ENCODE measurements at regions not wholly inside any gene's neighbourhood (a gene's known extent, or its start where the extent isn't known, plus 50 kb on each side); places are given as distances from the start of the nearest gene placed in this dataset.

DNA sequence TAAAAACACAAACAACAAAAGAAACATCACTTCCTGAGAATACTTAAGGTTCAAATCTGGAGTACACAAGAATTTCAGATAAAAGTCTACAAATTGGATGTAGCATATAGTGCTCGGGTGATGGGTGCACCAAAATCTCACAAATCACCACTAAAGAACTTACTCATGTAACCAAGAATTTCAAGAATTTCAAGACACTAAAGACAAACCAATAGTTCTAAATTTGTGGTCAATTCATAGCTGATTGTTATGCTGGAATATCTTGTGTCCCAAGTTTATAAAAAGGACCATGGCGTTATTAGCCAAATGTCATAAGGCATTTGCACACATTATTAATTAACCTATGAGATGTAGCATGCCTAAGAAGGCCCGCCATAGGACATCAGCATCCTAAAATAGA lies 1204.1 kb upstream of the AUTS2 start:
- no peaks in the 10 kb centered on the region for H4K20me1 ChIP-seq (replicated peaks; ENCODE audit: insufficient read depth)
- Mint-ChIP-seq H3K27ac (no peak overlapping the region), H3K27me3 (ENCODE audit: insufficient read depth, low read depth, poor library complexity) (peaks cover 1% of the 10 kb centered on the region), H3K4me3 (no peak overlapping the region), H3K36me3 (ENCODE audit: low read depth) (peaks cover 47% of the 10 kb centered on the region), H3K4me1 (no peaks in the 10 kb centered on the region), H3K9me3 (peaks cover 92% of the 10 kb centered on the region)
- DNase-seq (ENCODE audit: low spot score) (no peak), ATAC-seq (no peak)
- TF ChIP-seq EZH2 (IDR thresholded peaks at IDR 0.05; ENCODE audit: low read depth, unreplicated experiment): no peak
- TF ChIP-seq, protein P1, sequence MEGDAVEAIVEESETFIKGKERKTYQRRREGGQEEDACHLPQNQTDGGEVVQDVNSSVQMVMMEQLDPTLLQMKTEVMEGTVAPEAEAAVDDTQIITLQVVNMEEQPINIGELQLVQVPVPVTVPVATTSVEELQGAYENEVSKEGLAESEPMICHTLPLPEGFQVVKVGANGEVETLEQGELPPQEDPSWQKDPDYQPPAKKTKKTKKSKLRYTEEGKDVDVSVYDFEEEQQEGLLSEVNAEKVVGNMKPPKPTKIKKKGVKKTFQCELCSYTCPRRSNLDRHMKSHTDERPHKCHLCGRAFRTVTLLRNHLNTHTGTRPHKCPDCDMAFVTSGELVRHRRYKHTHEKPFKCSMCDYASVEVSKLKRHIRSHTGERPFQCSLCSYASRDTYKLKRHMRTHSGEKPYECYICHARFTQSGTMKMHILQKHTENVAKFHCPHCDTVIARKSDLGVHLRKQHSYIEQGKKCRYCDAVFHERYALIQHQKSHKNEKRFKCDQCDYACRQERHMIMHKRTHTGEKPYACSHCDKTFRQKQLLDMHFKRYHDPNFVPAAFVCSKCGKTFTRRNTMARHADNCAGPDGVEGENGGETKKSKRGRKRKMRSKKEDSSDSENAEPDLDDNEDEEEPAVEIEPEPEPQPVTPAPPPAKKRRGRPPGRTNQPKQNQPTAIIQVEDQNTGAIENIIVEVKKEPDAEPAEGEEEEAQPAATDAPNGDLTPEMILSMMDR (conservative IDR thresholded peaks at IDR 0.05; ENCODE audit: low read depth in 2 of 2): no peak
- TF ChIP-seq JUNB (IDR thresholded peaks at IDR 0.05; ENCODE audit: unreplicated experiment): no peak
- TF ChIP-seq POLR2AphosphoS5 (IDR thresholded peaks at IDR 0.05; ENCODE audit: low read depth): no peak
- TF ChIP-seq, protein P2, sequence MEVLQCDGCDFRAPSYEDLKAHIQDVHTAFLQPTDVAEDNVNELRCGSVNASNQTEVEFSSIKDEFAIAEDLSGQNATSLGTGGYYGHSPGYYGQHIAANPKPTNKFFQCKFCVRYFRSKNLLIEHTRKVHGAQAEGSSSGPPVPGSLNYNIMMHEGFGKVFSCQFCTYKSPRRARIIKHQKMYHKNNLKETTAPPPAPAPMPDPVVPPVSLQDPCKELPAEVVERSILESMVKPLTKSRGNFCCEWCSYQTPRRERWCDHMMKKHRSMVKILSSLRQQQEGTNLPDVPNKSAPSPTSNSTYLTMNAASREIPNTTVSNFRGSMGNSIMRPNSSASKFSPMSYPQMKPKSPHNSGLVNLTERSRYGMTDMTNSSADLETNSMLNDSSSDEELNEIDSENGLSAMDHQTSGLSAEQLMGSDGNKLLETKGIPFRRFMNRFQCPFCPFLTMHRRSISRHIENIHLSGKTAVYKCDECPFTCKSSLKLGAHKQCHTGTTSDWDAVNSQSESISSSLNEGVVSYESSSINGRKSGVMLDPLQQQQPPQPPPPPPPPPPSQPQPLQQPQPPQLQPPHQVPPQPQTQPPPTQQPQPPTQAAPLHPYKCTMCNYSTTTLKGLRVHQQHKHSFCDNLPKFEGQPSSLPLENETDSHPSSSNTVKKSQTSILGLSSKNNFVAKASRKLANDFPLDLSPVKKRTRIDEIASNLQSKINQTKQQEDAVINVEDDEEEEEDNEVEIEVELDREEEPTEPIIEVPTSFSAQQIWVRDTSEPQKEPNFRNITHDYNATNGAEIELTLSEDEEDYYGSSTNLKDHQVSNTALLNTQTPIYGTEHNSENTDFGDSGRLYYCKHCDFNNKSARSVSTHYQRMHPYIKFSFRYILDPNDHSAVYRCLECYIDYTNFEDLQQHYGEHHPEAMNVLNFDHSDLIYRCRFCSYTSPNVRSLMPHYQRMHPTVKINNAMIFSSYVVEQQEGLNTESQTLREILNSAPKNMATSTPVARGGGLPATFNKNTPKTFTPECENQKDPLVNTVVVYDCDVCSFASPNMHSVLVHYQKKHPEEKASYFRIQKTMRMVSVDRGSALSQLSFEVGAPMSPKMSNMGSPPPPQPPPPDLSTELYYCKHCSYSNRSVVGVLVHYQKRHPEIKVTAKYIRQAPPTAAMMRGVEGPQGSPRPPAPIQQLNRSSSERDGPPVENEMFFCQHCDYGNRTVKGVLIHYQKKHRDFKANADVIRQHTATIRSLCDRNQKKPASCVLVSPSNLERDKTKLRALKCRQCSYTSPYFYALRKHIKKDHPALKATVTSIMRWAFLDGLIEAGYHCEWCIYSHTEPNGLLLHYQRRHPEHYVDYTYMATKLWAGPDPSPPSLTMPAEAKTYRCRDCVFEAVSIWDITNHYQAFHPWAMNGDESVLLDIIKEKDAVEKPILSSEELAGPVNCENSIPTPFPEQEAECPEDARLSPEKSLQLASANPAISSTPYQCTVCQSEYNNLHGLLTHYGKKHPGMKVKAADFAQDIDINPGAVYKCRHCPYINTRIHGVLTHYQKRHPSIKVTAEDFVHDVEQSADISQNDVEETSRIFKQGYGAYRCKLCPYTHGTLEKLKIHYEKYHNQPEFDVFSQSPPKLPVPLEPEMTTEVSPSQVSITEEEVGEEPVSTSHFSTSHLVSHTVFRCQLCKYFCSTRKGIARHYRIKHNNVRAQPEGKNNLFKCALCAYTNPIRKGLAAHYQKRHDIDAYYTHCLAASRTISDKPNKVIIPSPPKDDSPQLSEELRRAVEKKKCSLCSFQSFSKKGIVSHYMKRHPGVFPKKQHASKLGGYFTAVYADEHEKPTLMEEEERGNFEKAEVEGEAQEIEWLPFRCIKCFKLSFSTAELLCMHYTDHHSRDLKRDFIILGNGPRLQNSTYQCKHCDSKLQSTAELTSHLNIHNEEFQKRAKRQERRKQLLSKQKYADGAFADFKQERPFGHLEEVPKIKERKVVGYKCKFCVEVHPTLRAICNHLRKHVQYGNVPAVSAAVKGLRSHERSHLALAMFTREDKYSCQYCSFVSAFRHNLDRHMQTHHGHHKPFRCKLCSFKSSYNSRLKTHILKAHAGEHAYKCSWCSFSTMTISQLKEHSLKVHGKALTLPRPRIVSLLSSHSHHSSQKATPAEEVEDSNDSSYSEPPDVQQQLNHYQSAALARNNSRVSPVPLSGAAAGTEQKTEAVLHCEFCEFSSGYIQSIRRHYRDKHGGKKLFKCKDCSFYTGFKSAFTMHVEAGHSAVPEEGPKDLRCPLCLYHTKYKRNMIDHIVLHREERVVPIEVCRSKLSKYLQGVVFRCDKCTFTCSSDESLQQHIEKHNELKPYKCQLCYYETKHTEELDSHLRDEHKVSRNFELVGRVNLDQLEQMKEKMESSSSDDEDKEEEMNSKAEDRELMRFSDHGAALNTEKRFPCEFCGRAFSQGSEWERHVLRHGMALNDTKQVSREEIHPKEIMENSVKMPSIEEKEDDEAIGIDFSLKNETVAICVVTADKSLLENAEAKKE (CRISPR knock-in tag; IDR thresholded peaks at IDR 0.05): no peak
- no peak for TF ChIP-seq EZH2phosphoT487 (IDR thresholded peaks at IDR 0.05; ENCODE audit: unreplicated experiment)
- no peak for TF ChIP-seq NANOG (IDR thresholded peaks at IDR 0.05; ENCODE audit: borderline replicate concordance)
- no peak for TF ChIP-seq CREB1 (CRISPR knock-in tag; IDR thresholded peaks at IDR 0.05; ENCODE audit: low read depth)
- no peak for TF ChIP-seq ZNF114 (CRISPR knock-in tag; IDR thresholded peaks at IDR 0.05)
- TF ChIP-seq STAT1 (IDR thresholded peaks at IDR 0.05; ENCODE audit: unreplicated experiment): no peak
- TF ChIP-seq, protein P3, sequence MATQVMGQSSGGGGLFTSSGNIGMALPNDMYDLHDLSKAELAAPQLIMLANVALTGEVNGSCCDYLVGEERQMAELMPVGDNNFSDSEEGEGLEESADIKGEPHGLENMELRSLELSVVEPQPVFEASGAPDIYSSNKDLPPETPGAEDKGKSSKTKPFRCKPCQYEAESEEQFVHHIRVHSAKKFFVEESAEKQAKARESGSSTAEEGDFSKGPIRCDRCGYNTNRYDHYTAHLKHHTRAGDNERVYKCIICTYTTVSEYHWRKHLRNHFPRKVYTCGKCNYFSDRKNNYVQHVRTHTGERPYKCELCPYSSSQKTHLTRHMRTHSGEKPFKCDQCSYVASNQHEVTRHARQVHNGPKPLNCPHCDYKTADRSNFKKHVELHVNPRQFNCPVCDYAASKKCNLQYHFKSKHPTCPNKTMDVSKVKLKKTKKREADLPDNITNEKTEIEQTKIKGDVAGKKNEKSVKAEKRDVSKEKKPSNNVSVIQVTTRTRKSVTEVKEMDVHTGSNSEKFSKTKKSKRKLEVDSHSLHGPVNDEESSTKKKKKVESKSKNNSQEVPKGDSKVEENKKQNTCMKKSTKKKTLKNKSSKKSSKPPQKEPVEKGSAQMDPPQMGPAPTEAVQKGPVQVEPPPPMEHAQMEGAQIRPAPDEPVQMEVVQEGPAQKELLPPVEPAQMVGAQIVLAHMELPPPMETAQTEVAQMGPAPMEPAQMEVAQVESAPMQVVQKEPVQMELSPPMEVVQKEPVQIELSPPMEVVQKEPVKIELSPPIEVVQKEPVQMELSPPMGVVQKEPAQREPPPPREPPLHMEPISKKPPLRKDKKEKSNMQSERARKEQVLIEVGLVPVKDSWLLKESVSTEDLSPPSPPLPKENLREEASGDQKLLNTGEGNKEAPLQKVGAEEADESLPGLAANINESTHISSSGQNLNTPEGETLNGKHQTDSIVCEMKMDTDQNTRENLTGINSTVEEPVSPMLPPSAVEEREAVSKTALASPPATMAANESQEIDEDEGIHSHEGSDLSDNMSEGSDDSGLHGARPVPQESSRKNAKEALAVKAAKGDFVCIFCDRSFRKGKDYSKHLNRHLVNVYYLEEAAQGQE (IDR thresholded peaks at IDR 0.05; ENCODE audit: unreplicated experiment): no peak
- TF ChIP-seq, protein P4, sequence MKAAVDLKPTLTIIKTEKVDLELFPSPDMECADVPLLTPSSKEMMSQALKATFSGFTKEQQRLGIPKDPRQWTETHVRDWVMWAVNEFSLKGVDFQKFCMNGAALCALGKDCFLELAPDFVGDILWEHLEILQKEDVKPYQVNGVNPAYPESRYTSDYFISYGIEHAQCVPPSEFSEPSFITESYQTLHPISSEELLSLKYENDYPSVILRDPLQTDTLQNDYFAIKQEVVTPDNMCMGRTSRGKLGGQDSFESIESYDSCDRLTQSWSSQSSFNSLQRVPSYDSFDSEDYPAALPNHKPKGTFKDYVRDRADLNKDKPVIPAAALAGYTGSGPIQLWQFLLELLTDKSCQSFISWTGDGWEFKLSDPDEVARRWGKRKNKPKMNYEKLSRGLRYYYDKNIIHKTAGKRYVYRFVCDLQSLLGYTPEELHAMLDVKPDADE (IDR thresholded peaks at IDR 0.05): no peak
- TF ChIP-seq ZNF331 (CRISPR knock-in tag; IDR thresholded peaks at IDR 0.05; ENCODE audit: low read depth): no peak
- H3K9me2 ChIP-seq (ENCODE audit: insufficient read depth): no peaks in the 10 kb centered on the region
- no peak overlapping the region for H3K4me2 ChIP-seq
- H3K79me2 ChIP-seq (replicated peaks; ENCODE audit: insufficient read depth): no peaks in the 10 kb centered on the region
- H3K27ac ChIP-seq (ENCODE audit: low read depth): no peak overlapping the region
- no peaks in the 10 kb centered on the region for H3K4me1 ChIP-seq (ENCODE audit: insufficient read depth)
- no peak overlapping the region for H2AFZ ChIP-seq
- no peaks in the 10 kb centered on the region for H3F3A ChIP-seq (replicated peaks; ENCODE audit: low read depth)
- H3K27me3 ChIP-seq (ENCODE audit: insufficient read depth): no peaks in the 10 kb centered on the region
- H3K4me3 ChIP-seq: no peak overlapping the region
- H3K36me3 ChIP-seq (ENCODE audit: insufficient read depth): no peaks in the 10 kb centered on the region; the same call in 1 of the 2 replicates
